CD4-positive, alpha-beta memory T cell (primary cell): ENCODE measurements at regions not wholly inside any gene's neighbourhood (a gene's known extent, or its start where the extent isn't known, plus 50 kb on each side); places are given as distances from the start of the nearest gene placed in this dataset.
"Not testable (repeated sequence)": the region's sequence is repeated elsewhere in the genome, so short reads cannot be mapped to it uniquely, and the experiment has no call there.

ENCODE experiments used
- CTCF ChIA-PET: fragments of 350-600 bp; sonication (Branson Sonifier 250); formaldehyde crosslinking; loops from one replicate; lab custom pipeline; 2021; ENCODE audit warnings: inconsistent platforms; ENCODE audit not compliant: partially characterized antibody; lab: Charles Lee
- POLR2A ChIA-PET: fragments of 350-600 bp; sonication (Branson Sonifier 250); formaldehyde crosslinking; loops from one replicate; lab custom pipeline; 2021; ENCODE audit not compliant: partially characterized antibody; lab: Charles Lee
- DNase-seq, 5 donors: peaks; one replicate each; pipeline versions ENCODE4 v3.0.0 to v3.0.0-alpha.2; 2020 to 2022; ENCODE audit warnings: mixed read lengths in 1 of 5
- H3K27ac ChIP-seq: one replicate; pipeline ENCODE4 v1.7.0; 2013; ENCODE audit warnings: low read depth, low read length
- H3K27me3 ChIP-seq: 2 replicates; pipeline ENCODE4 v1.7.0; 2013; ENCODE audit warnings: mild to moderate bottlenecking, low read length, moderate library complexity; ENCODE audit not compliant: insufficient read depth
- H3K36me3 ChIP-seq: 2 replicates; pipeline ENCODE4 v1.7.0; 2013; ENCODE audit warnings: mild to moderate bottlenecking, low read length, moderate library complexity; ENCODE audit not compliant: insufficient read depth
- H3K4me1 ChIP-seq: 2 replicates; pipeline ENCODE4 v1.7.0; 2013; ENCODE audit warnings: mild to moderate bottlenecking, low read length, moderate library complexity; ENCODE audit not compliant: insufficient read depth
- H3K4me3 ChIP-seq, 2 donors: one replicate each; pipeline ENCODE4 v1.7.0; 2013; ENCODE audit warnings: low read length in 2 of 2, mild to moderate bottlenecking in 1 of 2
- H3K9me3 ChIP-seq, 2 donors: one replicate each; pipeline ENCODE4 v1.7.0; 2013; ENCODE audit warnings: low read length in 2 of 2, control low read depth in 1 of 2; ENCODE audit not compliant: control insufficient read depth in 1 of 2
- H3K27ac Mint-ChIP-seq, 7 donors: one replicate each; pipeline ENCODE4 v1.8.0; 2020 to 2021; ENCODE audit warnings: mixed read lengths in 7 of 7, mild to moderate bottlenecking in 6 of 7, inconsistent platforms in 3 of 7, moderate library complexity in 3 of 7
- H3K27me3 Mint-ChIP-seq, 2 donors: one replicate each; pipeline ENCODE4 v1.8.0; 2020 to 2021; ENCODE audit warnings: mixed read lengths in 2 of 2
- H3K36me3 Mint-ChIP-seq, 2 donors: one replicate each; pipeline ENCODE4 v1.8.0; 2020 to 2021; ENCODE audit warnings: mixed read lengths in 2 of 2, inconsistent platforms in 1 of 2, mild to moderate bottlenecking in 1 of 2
- H3K4me1 Mint-ChIP-seq, 4 donors: one replicate each; pipeline ENCODE4 v1.8.0; 2020 to 2021; ENCODE audit warnings: mixed read lengths in 4 of 4, mild to moderate bottlenecking in 1 of 4
- H3K4me3 Mint-ChIP-seq, 8 donors: one replicate each; pipeline ENCODE4 v1.8.0; 2020 to 2021; ENCODE audit warnings: mixed read lengths in 8 of 8, mild to moderate bottlenecking in 7 of 8, moderate library complexity in 6 of 8, inconsistent platforms in 3 of 8
- H3K9me3 Mint-ChIP-seq, 8 donors: one replicate each; pipeline ENCODE4 v1.8.0; 2020 to 2021; ENCODE audit warnings: mixed read lengths in 8 of 8, mild to moderate bottlenecking in 5 of 8, inconsistent platforms in 3 of 8, moderate library complexity in 1 of 8
- intact Hi-C: fragments of 100-400 bp; cut with micrococcal nuclease; formaldehyde crosslinking; loops from one replicate; pipeline ENCODE4 v1.15.1; 2023

GRCh38 chr1:790388-790930, 104.0 kb upstream of the OR4F16 start:
- H3K27ac Mint-ChIP-seq, CTCF ChIA-PET, POLR2A ChIA-PET, H3K27me3 ChIP-seq, intact Hi-C loops, H3K27me3 Mint-ChIP-seq, H3K4me3 Mint-ChIP-seq, H3K4me1 ChIP-seq, H3K4me3 ChIP-seq, DNase-seq, H3K4me1 Mint-ChIP-seq, H3K9me3 ChIP-seq, H3K36me3 Mint-ChIP-seq, H3K36me3 ChIP-seq, H3K9me3 Mint-ChIP-seq, H3K27ac ChIP-seq: not testable (repeated sequence)

- H3K4me1 Mint-ChIP-seq, H3K9me3 ChIP-seq, POLR2A ChIA-PET, H3K4me3 Mint-ChIP-seq, CTCF ChIA-PET, H3K36me3 Mint-ChIP-seq, DNase-seq, H3K36me3 ChIP-seq, H3K27me3 Mint-ChIP-seq, H3K9me3 Mint-ChIP-seq, H3K27ac ChIP-seq, H3K27me3 ChIP-seq, H3K4me3 ChIP-seq, H3K4me1 ChIP-seq, intact Hi-C loops: not testable (repeated sequence)
- H3K27ac Mint-ChIP-seq, result peak overlapping the region in 2 of 7 donors; percentile 23 to 66
Observed at GRCh38 chr1:794310-794709, 107.9 kb upstream of the OR4F16 start.

- intact Hi-C loops, H3K27me3 Mint-ChIP-seq, H3K4me3 Mint-ChIP-seq, H3K27ac Mint-ChIP-seq, CTCF ChIA-PET, H3K36me3 Mint-ChIP-seq, H3K4me1 Mint-ChIP-seq, H3K27ac ChIP-seq, H3K9me3 Mint-ChIP-seq, H3K36me3 ChIP-seq, POLR2A ChIA-PET, H3K4me1 ChIP-seq, H3K27me3 ChIP-seq, H3K4me3 ChIP-seq, H3K9me3 ChIP-seq: not testable (repeated sequence)
- peak in 1 of 5 donors; percentile 19 for DNase-seq
Observed at GRCh38 chr1:794918-795584, 108.6 kb upstream of the OR4F16 start.

- H3K27me3 ChIP-seq, H3K36me3 Mint-ChIP-seq, H3K9me3 Mint-ChIP-seq, H3K4me1 Mint-ChIP-seq, H3K4me3 Mint-ChIP-seq, H3K4me3 ChIP-seq, DNase-seq, H3K27me3 Mint-ChIP-seq, POLR2A ChIA-PET, H3K27ac Mint-ChIP-seq, H3K9me3 ChIP-seq, H3K36me3 ChIP-seq, H3K4me1 ChIP-seq, H3K27ac ChIP-seq, CTCF ChIA-PET, intact Hi-C loops: not testable (repeated sequence)
Observed at GRCh38 chr1:797649-798048, 111.2 kb upstream of the OR4F16 start.

- intact Hi-C loops, H3K4me1 Mint-ChIP-seq, H3K27me3 ChIP-seq, H3K36me3 ChIP-seq, H3K36me3 Mint-ChIP-seq, H3K9me3 Mint-ChIP-seq, DNase-seq, H3K4me3 ChIP-seq, CTCF ChIA-PET, H3K27me3 Mint-ChIP-seq, H3K27ac Mint-ChIP-seq, POLR2A ChIA-PET, H3K4me1 ChIP-seq, H3K9me3 ChIP-seq, H3K4me3 Mint-ChIP-seq, H3K27ac ChIP-seq: not testable (repeated sequence)
Observed at GRCh38 chr1:800397-800796, 113.9 kb upstream of the OR4F16 start.

- H3K36me3 ChIP-seq, H3K9me3 Mint-ChIP-seq, H3K4me3 Mint-ChIP-seq, H3K9me3 ChIP-seq, H3K27me3 ChIP-seq, H3K36me3 Mint-ChIP-seq, H3K27ac Mint-ChIP-seq, H3K4me1 ChIP-seq, H3K27me3 Mint-ChIP-seq, H3K4me3 ChIP-seq, H3K4me1 Mint-ChIP-seq, H3K27ac ChIP-seq, CTCF ChIA-PET, intact Hi-C loops, DNase-seq, POLR2A ChIA-PET: not testable (repeated sequence)
Observed at GRCh38 chr1:804378-805115, 118.1 kb upstream of the OR4F16 start.

- H3K4me3 Mint-ChIP-seq, H3K4me1 ChIP-seq, DNase-seq, H3K36me3 Mint-ChIP-seq, H3K27me3 Mint-ChIP-seq, intact Hi-C loops, H3K27ac ChIP-seq, H3K27me3 ChIP-seq, H3K36me3 ChIP-seq, H3K4me1 Mint-ChIP-seq, H3K4me3 ChIP-seq, H3K27ac Mint-ChIP-seq, POLR2A ChIA-PET, H3K9me3 Mint-ChIP-seq, H3K9me3 ChIP-seq, CTCF ChIA-PET: not testable (repeated sequence)
Observed at GRCh38 chr1:805310-805709, 118.4 kb upstream of the SAMD11 start.
